ENCODE measurements at regions not wholly inside any gene's neighbourhood (a gene's known extent, or its start where the extent isn't known, plus 50 kb on each side); places are given as distances from the start of the nearest gene placed in this dataset.
A peak's percentile ranks its signal among the peaks of the same experiment; 100 is the strongest.

GRCh38 chr4:104795264-104795939 is 300.7 kb upstream of the CXXC4 start:
- DNase-seq = no peak

GRCh38 chr4:104811727-104812126 is 317.0 kb upstream of the CXXC4 start:
- DNase-seq = no peak

- DNase-seq = no peak
These were observed 321.0 kb upstream of the CXXC4 start for GRCh38 chr4:104815665-104816064.

- no peak for DNase-seq
These were observed 323.9 kb upstream of the CXXC4 start for GRCh38 chr4:104818579-104818978.

GRCh38 chr4:104826171-104826570 is 320.5 kb upstream of the TET2 start:
- no peak for DNase-seq

- DNase-seq = no peak
These were observed 316.9 kb upstream of the TET2 start for GRCh38 chr4:104829761-104830160.

GRCh38 chr4:104848597-104849225 is 298.0 kb upstream of the TET2 start:
- no peak for DNase-seq

GRCh38 chr4:104859601-104860237 is 287.0 kb upstream of the TET2 start:
- no peak for DNase-seq

GRCh38 chr4:104860238-104861123 is 286.2 kb upstream of the TET2 start:
- DNase-seq = peak; percentile 40

GRCh38 chr4:104866809-104867208 is 279.9 kb upstream of the TET2 start:
- DNase-seq = no peak

- no peak for DNase-seq
These were observed 278.1 kb upstream of the TET2 start for GRCh38 chr4:104868533-104868932.

- no peak for DNase-seq
These were observed 277.7 kb upstream of the TET2 start for GRCh38 chr4:104868958-104869357.

GRCh38 chr4:104869831-104870230 is 276.8 kb upstream of the TET2 start:
- no peak for DNase-seq

- no peak for DNase-seq
These were observed 276.0 kb upstream of the TET2 start for GRCh38 chr4:104870495-104871233.

GRCh38 chr4:104878936-104879335 is 267.7 kb upstream of the TET2 start:
- DNase-seq = no peak

- no peak for DNase-seq
These were observed 267.3 kb upstream of the TET2 start for GRCh38 chr4:104879367-104879766.

- DNase-seq = no peak
These were observed 266.8 kb upstream of the TET2 start for GRCh38 chr4:104879854-104880253.

GRCh38 chr4:104881136-104881886 is 265.4 kb upstream of the TET2 start:
- DNase-seq = no peak

GRCh38 chr4:104890598-104891275 is 255.9 kb upstream of the TET2 start:
- DNase-seq = no peak

Data from skin of body (tissue), 1 donor.